Right forelimb (tissue), 1 donor: ENCODE measurements at regions not wholly inside any gene's neighbourhood (a gene's known extent, or its start where the extent isn't known, plus 50 kb on each side); places are given as distances from the start of the nearest gene placed in this dataset.

Source experiments
- DNase-seq: peaks from one replicate; pipeline ENCODE4 v3.0.0-alpha.2; 2018

DNA sequence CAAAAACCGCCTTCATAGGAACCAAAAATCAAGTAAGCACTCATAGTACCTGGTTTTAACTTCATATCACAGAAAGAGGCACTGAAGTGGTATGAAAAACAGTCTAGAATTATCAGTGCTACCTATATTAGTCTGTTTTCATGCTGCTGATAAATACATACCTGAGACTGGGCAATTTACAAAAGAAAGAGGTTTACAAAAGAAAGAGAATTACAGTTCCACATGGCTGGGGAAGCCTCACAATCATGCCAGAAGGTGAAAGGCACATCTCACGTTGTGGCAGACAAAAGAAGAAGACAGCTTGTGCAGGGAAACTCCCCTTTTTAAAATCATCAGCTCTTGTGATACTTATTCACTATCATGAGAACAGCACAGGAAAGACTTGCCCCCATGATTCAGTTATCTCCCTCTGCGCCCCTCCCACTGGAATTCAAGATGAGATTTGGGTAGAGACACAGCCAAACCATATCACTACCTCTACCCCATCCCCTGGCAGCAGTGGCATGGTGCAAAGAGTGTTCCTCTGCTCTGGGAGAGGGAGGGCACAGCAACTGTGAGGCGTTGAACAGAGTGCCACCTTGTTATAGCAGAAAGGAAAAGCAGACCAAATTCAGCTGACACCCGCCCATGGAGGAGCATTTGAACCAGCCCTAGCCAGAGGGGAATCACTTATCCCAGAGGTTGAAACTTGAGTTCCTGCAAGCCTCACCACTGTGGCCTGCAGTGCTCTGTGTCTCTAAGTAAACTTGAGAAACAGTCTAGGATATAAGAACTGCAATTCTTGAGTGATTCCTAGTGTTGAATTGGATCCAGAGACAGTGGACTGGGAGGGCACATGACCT lies 61.9 kb upstream of the PTPRZ1 start:
- no peak for DNase-seq

GRCh38 chr7:121807078-121807477 lies 65.9 kb upstream of the PTPRZ1 start:
- DNase-seq, result no peak

GRCh38 chr7:121803039-121803438 lies 69.9 kb upstream of the PTPRZ1 start:
- no peak for DNase-seq

DNA sequence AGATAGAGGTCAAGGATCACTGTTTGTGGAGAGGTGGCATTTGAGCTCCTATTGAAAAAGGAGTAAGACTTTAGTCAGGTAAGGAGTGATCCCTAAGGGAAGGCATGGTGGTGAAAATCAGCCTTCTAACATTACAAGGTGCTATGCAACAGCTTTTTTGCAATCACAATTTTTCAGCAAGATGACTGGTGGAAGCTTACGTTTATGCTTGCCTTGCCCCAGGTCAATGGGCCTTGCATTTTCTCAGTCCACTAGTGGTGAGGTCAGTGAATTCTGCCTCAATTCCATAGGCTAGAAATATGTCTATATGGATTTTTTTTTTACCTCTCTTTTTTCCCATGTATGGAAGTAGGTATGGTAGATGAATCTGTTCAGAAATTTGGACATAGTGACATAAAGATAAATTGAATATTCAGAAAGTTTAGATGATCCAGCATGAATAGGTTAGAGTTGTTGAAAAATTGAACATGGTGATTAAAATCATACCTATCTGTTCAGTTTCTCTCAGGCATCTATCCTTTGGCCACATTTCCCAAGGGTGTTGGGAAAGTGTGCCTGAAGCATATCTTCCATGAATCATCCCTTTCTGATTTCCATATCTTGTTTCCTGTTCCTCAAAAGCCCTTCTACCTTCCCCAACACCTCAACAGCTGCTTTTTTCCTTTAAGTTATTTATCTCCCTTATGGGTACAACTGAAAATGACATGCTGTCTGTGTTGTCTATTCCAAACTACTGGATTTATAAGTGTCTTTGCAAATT lies 71.9 kb upstream of the PTPRZ1 start:
- no peak for DNase-seq

DNA sequence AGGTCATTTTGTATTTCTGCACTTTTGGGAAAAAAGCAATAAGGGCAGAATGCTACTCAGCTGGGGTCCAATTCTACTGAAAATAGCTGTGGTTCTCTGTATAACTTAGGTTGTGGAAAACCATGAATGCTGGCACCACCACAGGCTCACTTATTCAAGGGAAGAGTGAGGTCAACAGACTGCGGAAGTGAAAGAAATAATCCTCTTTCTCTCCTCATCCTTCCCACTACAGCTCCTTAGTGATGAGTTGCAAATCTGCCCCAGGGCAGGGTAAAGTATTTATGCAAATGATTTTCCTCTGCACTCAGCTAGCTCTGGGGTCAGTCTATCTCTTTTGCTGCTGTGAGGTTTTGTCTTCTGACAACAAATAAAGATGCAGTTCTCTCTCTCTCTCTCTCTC lies 74.1 kb upstream of the PTPRZ1 start:
- no peak for DNase-seq

DNA sequence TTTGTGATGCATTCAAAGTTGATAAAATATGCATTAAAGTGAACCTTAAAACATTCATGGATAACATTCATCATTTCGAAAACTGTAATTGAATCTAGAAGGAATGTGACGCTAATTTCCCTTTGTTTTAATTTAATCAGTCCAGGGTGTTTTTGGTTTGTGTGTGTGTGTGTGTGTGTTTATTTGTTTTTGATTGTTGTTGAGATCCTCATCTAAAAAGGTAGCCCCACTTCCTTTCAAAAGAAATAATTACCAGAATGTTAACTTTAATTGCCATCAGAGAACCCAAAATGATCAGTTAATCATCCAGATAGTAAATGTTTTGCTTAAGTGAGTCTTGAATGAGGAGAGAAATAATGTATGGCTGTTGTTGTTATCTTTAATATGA lies 74.5 kb upstream of the PTPRZ1 start:
- no peak for DNase-seq

DNA sequence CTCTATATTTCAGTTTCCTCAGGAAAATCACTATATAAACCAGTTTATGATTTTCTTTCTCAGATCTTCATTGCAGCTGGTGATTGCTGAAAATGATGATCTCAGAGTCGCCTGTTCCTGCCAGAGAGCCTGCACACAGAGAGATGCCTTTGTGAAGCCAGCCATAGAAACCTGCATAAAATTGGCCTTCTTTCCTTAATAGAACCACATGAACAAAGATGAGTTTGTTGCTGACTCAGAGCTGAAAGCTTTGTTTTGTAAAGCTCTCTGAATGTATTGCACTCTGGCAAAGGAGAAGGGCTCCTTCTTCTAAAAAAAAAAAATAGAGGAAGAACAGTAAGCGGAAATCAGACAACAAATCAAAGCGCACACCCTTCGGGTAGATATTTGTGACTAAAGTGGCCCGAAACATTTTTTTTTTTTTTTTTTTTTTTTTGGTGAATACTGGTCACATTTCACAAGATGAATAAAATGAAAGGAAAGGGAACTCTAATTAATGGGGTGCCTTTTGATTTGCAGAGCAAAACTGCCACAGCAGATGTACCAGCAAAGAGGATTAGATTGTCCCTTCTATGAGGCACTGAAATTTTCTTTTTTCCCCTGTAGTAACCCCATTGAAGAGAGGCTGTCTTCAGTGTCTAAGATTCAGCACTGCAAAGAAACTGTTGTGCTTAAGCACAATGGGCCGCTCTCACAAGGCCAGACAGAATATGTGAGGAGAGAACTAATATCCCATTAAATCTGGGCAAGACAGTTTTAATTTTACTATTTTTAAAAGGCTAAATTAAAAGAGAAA lies 75.1 kb upstream of the PTPRZ1 start:
- DNase-seq, result no peak

GRCh38 chr7:121796936-121797656 lies 75.9 kb upstream of the PTPRZ1 start:
- no peak for DNase-seq

DNA sequence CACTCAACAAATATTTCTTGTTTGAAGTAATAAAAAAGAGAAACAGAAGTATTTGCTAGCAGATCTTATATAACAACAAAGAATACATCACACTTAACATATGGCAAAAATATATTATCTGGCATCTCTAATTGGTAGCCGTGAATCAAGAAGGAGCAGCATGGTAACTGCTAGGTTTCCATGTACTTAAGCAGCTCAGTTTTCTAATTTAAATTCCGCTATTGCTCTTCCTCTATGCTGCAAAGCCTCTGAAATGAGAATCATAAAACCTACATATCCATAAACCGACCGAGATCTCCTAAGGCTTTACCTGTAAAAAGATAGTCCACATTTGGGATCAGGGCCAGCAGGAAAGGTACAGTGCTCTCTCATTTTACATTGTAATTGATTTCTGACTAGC lies 76.6 kb upstream of the PTPRZ1 start:
- DNase-seq, result no peak

- DNase-seq, result no peak
Measured at GRCh38 chr7:121795736-121796135, 77.2 kb upstream of the PTPRZ1 start.

DNA sequence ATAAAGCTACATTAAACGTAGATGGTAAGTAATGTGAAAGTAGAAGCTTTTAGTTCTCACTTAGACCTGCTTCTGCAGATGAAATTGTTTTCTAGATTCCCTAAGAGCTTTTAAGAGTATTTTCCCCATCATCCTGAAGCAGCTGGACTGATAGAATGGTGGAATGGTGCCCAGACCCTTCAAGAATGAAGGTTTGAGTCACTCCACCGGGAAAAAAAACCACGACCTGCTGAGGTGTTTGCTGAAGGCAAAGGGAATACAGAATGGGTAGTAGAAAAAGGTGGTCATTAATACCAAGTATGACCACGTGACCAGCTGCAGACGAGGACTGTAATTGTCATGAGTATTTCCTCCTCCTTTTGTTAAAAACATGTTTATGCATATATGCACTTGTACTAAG lies 79.2 kb upstream of the PTPRZ1 start:
- DNase-seq, result no peak

DNA sequence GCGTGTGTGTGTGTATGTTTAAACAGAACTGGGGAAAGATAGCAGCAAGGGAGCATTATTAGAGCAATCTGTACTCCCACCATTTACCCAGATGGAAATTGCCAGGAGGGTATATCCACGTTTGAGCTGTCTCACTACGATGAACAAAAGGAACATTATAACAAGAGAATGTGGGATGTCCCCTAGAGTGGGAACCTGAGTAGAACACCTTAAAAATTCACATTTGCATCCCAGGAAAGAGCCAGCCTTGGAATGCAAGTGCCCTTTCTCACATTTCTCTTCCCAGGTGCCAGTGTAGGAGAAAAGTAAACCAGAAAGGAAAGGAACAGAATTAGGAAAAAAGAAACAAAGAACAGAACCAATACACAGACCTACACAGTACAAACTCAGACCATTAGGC lies 95.3 kb upstream of the PTPRZ1 start:
- no peak for DNase-seq

- no peak for DNase-seq
Measured at GRCh38 chr7:121774563-121774962, 98.4 kb upstream of the PTPRZ1 start.

DNA sequence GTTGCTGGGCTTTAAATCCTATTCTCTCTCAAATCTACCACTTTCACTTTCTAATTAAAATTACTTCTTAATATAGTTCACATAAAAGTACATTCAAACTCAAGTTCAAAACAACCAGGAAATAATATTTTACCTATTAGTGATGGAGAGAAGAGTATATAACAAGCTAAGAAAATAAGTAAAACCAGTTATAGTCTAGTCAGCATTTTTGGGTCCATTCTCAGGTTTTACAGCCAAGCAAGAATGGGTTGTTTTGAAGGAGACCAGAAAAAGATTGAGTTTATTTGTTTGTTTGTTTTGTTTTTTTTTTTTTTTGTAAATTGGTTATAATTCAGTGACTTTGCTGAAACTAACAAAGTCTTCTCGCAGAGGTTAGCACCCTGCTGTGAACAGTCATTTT lies 106.3 kb upstream of the PTPRZ1 start:
- no peak for DNase-seq

- DNase-seq, result no peak
Measured at GRCh38 chr7:121761399-121761798, 111.6 kb upstream of the PTPRZ1 start.

DNA sequence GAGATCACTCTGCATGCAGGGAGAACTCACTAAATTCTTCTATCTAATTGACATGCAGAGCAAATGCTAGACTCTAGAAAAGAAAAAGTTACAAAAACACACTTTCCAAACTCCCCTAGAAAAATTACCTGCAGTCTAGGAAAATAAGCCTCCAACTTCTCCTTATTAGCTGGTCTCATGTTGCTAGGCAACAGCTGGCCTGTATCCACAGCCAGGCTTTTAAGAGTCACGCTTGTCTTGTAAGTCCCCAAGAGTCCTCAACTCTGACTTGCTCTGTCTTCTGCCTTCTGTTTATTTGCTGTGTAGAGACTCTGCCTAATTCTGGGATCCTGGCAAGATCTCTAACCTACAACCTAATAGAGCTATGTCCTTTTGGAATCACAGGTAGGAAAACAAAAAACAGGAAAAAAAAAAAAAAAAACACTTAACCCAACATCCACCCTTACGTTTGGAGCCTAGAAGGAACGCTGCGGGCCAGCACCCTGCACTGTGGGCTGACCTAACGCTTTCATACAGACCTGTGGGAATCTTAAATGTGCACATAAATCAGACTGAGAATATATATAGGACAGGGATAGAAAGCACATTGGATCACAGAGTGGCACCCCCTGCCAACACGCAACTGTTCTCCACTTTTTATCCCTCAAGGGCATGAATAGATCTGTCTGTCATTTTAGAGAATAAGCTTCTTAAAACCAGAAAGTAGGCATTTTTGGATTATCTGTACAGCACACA lies 117.0 kb upstream of the PTPRZ1 start:
- DNase-seq, result no peak

DNA sequence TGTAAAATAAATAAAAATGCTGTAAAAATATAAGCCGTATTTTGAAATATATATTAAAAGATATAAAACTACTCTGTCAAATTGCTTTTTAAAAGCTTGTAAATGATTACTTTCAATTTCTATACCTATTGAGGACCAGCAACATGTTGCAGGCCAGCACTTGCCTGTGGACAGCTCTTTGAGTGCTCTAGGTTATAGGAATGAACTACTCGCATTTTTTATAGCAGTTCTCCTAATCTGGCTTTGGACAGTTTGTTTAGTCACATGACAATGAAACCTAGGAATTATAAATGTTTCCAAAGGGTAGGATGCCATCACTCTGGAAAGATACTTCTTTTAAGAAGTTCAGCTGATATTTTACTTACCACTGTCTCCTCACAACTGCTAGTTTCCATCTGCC lies 117.7 kb upstream of the PTPRZ1 start:
- DNase-seq, result no peak

DNA sequence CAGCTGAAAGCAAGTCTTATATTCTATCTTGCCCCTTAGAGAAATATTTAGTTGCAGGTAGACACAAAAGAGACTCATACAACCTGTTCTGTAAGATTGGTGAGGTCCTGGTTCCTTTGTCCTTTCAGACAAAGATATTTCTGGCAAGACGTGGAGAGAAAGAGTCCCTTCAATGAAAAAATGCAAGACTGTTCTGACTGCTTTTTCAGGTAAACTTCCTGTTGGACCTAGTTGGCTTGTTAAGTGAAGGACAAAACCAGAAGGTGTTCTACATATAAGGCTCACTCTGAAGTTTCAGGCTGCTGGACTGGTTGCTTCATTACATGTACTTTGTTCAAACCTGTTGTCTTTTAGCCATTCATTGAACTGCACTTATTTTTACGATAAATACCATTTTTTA lies 119.0 kb upstream of the PTPRZ1 start:
- no peak for DNase-seq

- no peak for DNase-seq
Measured at GRCh38 chr7:121752706-121753105, 120.3 kb upstream of the PTPRZ1 start.

GRCh38 chr7:121748546-121748945 lies 124.4 kb upstream of the PTPRZ1 start:
- DNase-seq, result no peak

GRCh38 chr7:121745856-121746255 lies 127.1 kb upstream of the PTPRZ1 start:
- DNase-seq, result no peak

GRCh38 chr7:121744877-121745276 lies 128.1 kb upstream of the PTPRZ1 start:
- DNase-seq, result no peak
